ENCODE measurements at regions not wholly inside any gene's neighbourhood (a gene's known extent, or its start where the extent isn't known, plus 50 kb on each side); places are given as distances from the start of the nearest gene placed in this dataset.
"Not testable (repeated sequence)": the region's sequence is repeated elsewhere in the genome, so short reads cannot be mapped to it uniquely, and the experiment has no call there.

DNA sequence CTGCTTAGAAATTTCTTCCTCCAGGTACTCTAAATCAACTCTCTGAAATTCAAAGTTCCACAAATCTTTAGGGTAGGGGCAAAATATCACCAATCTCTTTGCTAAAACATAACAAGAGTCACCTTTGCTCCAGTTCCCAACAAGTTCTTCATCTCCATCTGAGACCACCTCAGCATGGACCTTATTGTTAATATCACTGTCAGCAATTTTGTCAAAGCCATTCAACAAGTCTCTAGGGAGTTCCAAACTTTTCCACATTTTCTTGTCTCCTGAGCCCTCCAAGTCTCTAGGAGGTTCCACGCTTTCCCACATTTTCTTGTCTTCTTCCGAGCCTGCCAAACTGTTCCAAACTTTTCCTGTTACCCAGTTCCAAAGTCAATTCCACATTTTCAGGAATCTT is 255.9 kb downstream of the TDRD15 start:
- TF ChIP-seq, protein P1, sequence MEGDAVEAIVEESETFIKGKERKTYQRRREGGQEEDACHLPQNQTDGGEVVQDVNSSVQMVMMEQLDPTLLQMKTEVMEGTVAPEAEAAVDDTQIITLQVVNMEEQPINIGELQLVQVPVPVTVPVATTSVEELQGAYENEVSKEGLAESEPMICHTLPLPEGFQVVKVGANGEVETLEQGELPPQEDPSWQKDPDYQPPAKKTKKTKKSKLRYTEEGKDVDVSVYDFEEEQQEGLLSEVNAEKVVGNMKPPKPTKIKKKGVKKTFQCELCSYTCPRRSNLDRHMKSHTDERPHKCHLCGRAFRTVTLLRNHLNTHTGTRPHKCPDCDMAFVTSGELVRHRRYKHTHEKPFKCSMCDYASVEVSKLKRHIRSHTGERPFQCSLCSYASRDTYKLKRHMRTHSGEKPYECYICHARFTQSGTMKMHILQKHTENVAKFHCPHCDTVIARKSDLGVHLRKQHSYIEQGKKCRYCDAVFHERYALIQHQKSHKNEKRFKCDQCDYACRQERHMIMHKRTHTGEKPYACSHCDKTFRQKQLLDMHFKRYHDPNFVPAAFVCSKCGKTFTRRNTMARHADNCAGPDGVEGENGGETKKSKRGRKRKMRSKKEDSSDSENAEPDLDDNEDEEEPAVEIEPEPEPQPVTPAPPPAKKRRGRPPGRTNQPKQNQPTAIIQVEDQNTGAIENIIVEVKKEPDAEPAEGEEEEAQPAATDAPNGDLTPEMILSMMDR (conservative IDR thresholded peaks at IDR 0.05): not testable (repeated sequence)
- TF ChIP-seq ZFX (IDR thresholded peaks at IDR 0.05): not testable (repeated sequence)

All from C4-2B (cell line).